Naive thymus-derived CD4-positive, alpha-beta T cell (primary cell): ENCODE measurements at regions not wholly inside any gene's neighbourhood (a gene's known extent, or its start where the extent isn't known, plus 50 kb on each side); places are given as distances from the start of the nearest gene placed in this dataset.

Source experiments
- ATAC-seq: fragments of 150-1000 bp; cut with Tn5 transposase; 2 replicates; pipeline ENCODE4 v1.10.0; 2021; ENCODE audit warnings: mild to moderate bottlenecking, moderate library complexity
- CTCF ChIA-PET: fragments of 350-600 bp; sonication (Branson Sonifier 250); formaldehyde crosslinking; loops from one replicate; lab custom pipeline; 2021; ENCODE audit warnings: antibody characterized with exemption; lab: Charles Lee
- POLR2A ChIA-PET: fragments of 350-600 bp; sonication (Branson Sonifier 250); formaldehyde crosslinking; loops from one replicate; lab custom pipeline; 2021; ENCODE audit warnings: antibody characterized with exemption, inconsistent platforms; lab: Charles Lee
- DNase-seq, 9 donors: peaks; one replicate each; pipeline versions ENCODE4 v3.0.0 to v3.0.0-alpha.2; 2020 to 2022; ENCODE audit warnings: mixed read lengths in 1 of 9
- H3K27ac ChIP-seq: one replicate; pipeline ENCODE4 v1.7.0; 2013; ENCODE audit warnings: mild to moderate bottlenecking, low read depth, low read length, moderate library complexity
- H3K27me3 ChIP-seq, 2 donors: one replicate each; pipeline ENCODE4 v1.7.0; 2013; ENCODE audit warnings: low read length in 2 of 2, mild to moderate bottlenecking in 2 of 2, moderate library complexity in 2 of 2; ENCODE audit not compliant: control insufficient read depth in 2 of 2, insufficient read depth in 2 of 2
- H3K36me3 ChIP-seq, 3 experiments: 1 replicate in 2 of 3; 2 replicates in 1 of 3; pipeline ENCODE4 v1.7.0; 2013; ENCODE audit warnings: low read length in 3 of 3, mild to moderate bottlenecking in 3 of 3, moderate library complexity in 1 of 3; ENCODE audit not compliant: insufficient read depth in 3 of 3, control insufficient read depth in 2 of 3
- H3K4me1 ChIP-seq, 2 donors: one replicate each; pipeline ENCODE4 v1.7.0; 2013; ENCODE audit warnings: low read length in 2 of 2, mild to moderate bottlenecking in 2 of 2, moderate library complexity in 1 of 2; ENCODE audit not compliant: control insufficient read depth in 2 of 2, insufficient read depth in 2 of 2
- H3K4me3 ChIP-seq: 2 replicates; pipeline ENCODE4 v1.7.0; 2013; ENCODE audit warnings: mild to moderate bottlenecking, low read length
- H3K9me3 ChIP-seq, 3 experiments: 1 replicate in 2 of 3; 2 replicates in 1 of 3; pipeline ENCODE4 v1.7.0; 2013; ENCODE audit warnings: low read length in 3 of 3; ENCODE audit not compliant: control insufficient read depth in 2 of 3
- H3K27ac Mint-ChIP-seq, 9 donors: one replicate each; pipeline ENCODE4 v1.8.0; 2020 to 2022; ENCODE audit warnings: mixed read lengths in 9 of 9, mild to moderate bottlenecking in 8 of 9, moderate library complexity in 5 of 9, inconsistent platforms in 2 of 9
- H3K27me3 Mint-ChIP-seq, 5 donors: one replicate each; pipeline ENCODE4 v1.8.0; 2021 to 2022; ENCODE audit warnings: mixed read lengths in 5 of 5, mild to moderate bottlenecking in 1 of 5
- H3K36me3 Mint-ChIP-seq, 5 donors: one replicate each; pipeline ENCODE4 v1.8.0; 2020 to 2022; ENCODE audit warnings: mixed read lengths in 5 of 5, mild to moderate bottlenecking in 3 of 5, inconsistent platforms in 1 of 5
- H3K4me1 Mint-ChIP-seq, 7 donors: one replicate each; pipeline ENCODE4 v1.8.0; 2020 to 2022; ENCODE audit warnings: mixed read lengths in 7 of 7, mild to moderate bottlenecking in 3 of 7, inconsistent platforms in 1 of 7
- H3K4me3 Mint-ChIP-seq, 10 donors: one replicate each; pipeline ENCODE4 v1.8.0; 2020 to 2022; ENCODE audit warnings: mild to moderate bottlenecking in 10 of 10, mixed read lengths in 10 of 10, moderate library complexity in 6 of 10, inconsistent platforms in 2 of 10
- H3K9me3 Mint-ChIP-seq, 11 donors: one replicate each; pipeline ENCODE4 v1.8.0; 2020 to 2022; ENCODE audit warnings: mixed read lengths in 11 of 11, mild to moderate bottlenecking in 4 of 11, inconsistent platforms in 1 of 11, moderate library complexity in 1 of 11
- intact Hi-C, 2 donors: fragments of 100-400 bp; cut with micrococcal nuclease; formaldehyde crosslinking; loops; one replicate each; pipeline ENCODE4 v1.15.1; 2023

GRCh38 chr16:82541103-82541502 lies 85.7 kb upstream of the CDH13 start:
- Mint-ChIP-seq H3K4me3 (no peak overlapping the region), H3K27ac (peak overlapping the region in 1 of 9 donors; percentile 18), H3K4me1 (no peaks in the 10 kb centered on the region), H3K36me3 (no peaks in the 10 kb centered on the region), H3K9me3 (peaks cover 0 to 14% (median 4%) of the 10 kb centered on the region in 11 donors), H3K27me3 (peaks cover 0 to 22% (median 16%) of the 10 kb centered on the region in 5 donors)
- DNase-seq (no peak), ATAC-seq (no peak)
- H3K9me3 ChIP-seq = no peaks in the 10 kb centered on the region
- no peaks in the 10 kb centered on the region for H3K4me1 ChIP-seq
- intact Hi-C loops = no loop called here
- no peaks in the 10 kb centered on the region for H3K27me3 ChIP-seq
- no peak overlapping the region for H3K27ac ChIP-seq
- ChIA-PET POLR2A (no interaction called here), CTCF (no interaction called here)
- no peaks in the 10 kb centered on the region for H3K36me3 ChIP-seq
- H3K4me3 ChIP-seq = no peak overlapping the region

GRCh38 chr16:82535764-82536163 lies 91.0 kb upstream of the CDH13 start:
- POLR2A ChIA-PET = no interaction called here
- H3K9me3 ChIP-seq = no peaks in the 10 kb centered on the region
- Mint-ChIP-seq H3K4me1 (no peaks in the 10 kb centered on the region), H3K4me3 (no peak overlapping the region), H3K36me3 (peaks cover 0 to 3% (median 0%) of the 10 kb centered on the region in 5 donors), H3K27ac (no peak overlapping the region), H3K27me3 (peaks cover 0 to 31% (median 8%) of the 10 kb centered on the region in 5 donors), H3K9me3 (peaks cover 0 to 16% (median 2%) of the 10 kb centered on the region in 11 donors)
- CTCF ChIA-PET = no interaction called here
- H3K27me3 ChIP-seq = no peaks in the 10 kb centered on the region
- H3K4me3 ChIP-seq = no peak overlapping the region
- H3K27ac ChIP-seq = no peak overlapping the region
- no peak for ATAC-seq
- DNase-seq = no peak
- H3K36me3 ChIP-seq = no peaks in the 10 kb centered on the region
- intact Hi-C loops = no loop called here
- H3K4me1 ChIP-seq = no peaks in the 10 kb centered on the region

- Mint-ChIP-seq H3K27ac (no peak overlapping the region), H3K27me3 (peaks cover 0 to 31% (median 5%) of the 10 kb centered on the region in 5 donors), H3K36me3 (peaks cover 0 to 3% (median 0%) of the 10 kb centered on the region in 5 donors), H3K9me3 (peaks cover 0 to 16% (median 2%) of the 10 kb centered on the region in 11 donors), H3K4me3 (no peak overlapping the region), H3K4me1 (no peaks in the 10 kb centered on the region)
- POLR2A ChIA-PET = no interaction called here
- intact Hi-C loops = no loop called here
- Histone ChIP-seq H3K27me3 (no peaks in the 10 kb centered on the region), H3K4me1 (no peaks in the 10 kb centered on the region), H3K27ac (no peak overlapping the region), H3K4me3 (no peak overlapping the region), H3K9me3 (no peaks in the 10 kb centered on the region), H3K36me3 (no peaks in the 10 kb centered on the region)
- DNase-seq = no peak
- CTCF ChIA-PET = no interaction called here
- ATAC-seq = no peak
Measured at GRCh38 chr16:82535262-82535661, 91.5 kb upstream of the CDH13 start.

DNA sequence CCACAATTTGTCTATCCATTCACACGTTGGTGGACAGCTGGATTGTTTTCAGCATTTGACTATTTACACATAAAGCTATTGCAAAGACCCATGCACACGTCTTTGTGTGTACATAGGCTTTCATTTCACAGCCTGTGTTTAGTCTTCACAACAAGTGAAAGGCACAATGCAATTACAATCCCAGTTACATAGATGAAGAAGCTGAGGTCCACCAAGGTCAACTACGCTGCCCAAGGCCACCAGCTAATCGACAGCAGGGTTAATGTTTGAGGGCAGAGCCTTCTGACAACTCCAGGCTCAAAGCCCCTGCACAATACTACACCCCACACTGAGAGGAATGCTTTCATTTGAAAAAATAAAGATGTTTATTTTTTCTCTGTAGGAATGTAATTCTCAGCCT lies 93.6 kb upstream of the CDH13 start:
- H3K36me3 ChIP-seq = no peaks in the 10 kb centered on the region
- peaks cover 0 to 15% (median 4%) of the 10 kb centered on the region in 11 donors for H3K9me3 Mint-ChIP-seq
- H3K4me1 ChIP-seq = no peaks in the 10 kb centered on the region
- ChIA-PET CTCF (no interaction called here), POLR2A (no interaction called here)
- no peaks in the 10 kb centered on the region for H3K9me3 ChIP-seq
- H3K27ac ChIP-seq = no peak overlapping the region
- DNase-seq (no peak), ATAC-seq (no peak)
- no peak overlapping the region for H3K27ac Mint-ChIP-seq
- no peaks in the 10 kb centered on the region for H3K27me3 ChIP-seq
- H3K36me3 Mint-ChIP-seq = peaks cover 0 to 3% (median 0%) of the 10 kb centered on the region in 5 donors
- H3K4me3 ChIP-seq = no peak overlapping the region
- intact Hi-C loops = no loop called here
- H3K4me3 Mint-ChIP-seq = no peak overlapping the region
- H3K4me1 Mint-ChIP-seq = no peaks in the 10 kb centered on the region
- peaks cover 0 to 35% (median 3%) of the 10 kb centered on the region in 5 donors for H3K27me3 Mint-ChIP-seq

- Mint-ChIP-seq H3K27me3 (peaks cover 0 to 32% (median 7%) of the 10 kb centered on the region in 5 donors), H3K9me3 (peaks cover 0 to 16% (median 8%) of the 10 kb centered on the region in 11 donors), H3K27ac (no peak overlapping the region), H3K4me1 (no peaks in the 10 kb centered on the region), H3K36me3 (peaks cover 0 to 3% (median 0%) of the 10 kb centered on the region in 5 donors), H3K4me3 (no peak overlapping the region)
- H3K27ac ChIP-seq = no peak overlapping the region
- intact Hi-C loops = no loop called here
- CTCF ChIA-PET = no interaction called here
- H3K36me3 ChIP-seq = no peaks in the 10 kb centered on the region
- H3K4me3 ChIP-seq = no peak overlapping the region
- no peaks in the 10 kb centered on the region for H3K9me3 ChIP-seq
- no peaks in the 10 kb centered on the region for H3K27me3 ChIP-seq
- ATAC-seq (no peak), DNase-seq (no peak)
- no peaks in the 10 kb centered on the region for H3K4me1 ChIP-seq
- POLR2A ChIA-PET = no interaction called here
Measured at GRCh38 chr16:82530883-82531282, 95.9 kb upstream of the CDH13 start.

GRCh38 chr16:82527101-82527500 lies 99.7 kb upstream of the CDH13 start:
- H3K4me3 Mint-ChIP-seq = no peak overlapping the region
- ChIA-PET POLR2A (no interaction called here), CTCF (no interaction called here)
- H3K27ac Mint-ChIP-seq = no peak overlapping the region
- Histone ChIP-seq H3K36me3 (no peaks in the 10 kb centered on the region), H3K27ac (no peak overlapping the region), H3K27me3 (no peaks in the 10 kb centered on the region), H3K9me3 (peaks cover 0 to 8% (median 0%) of the 10 kb centered on the region in 3 experiments), H3K4me3 (no peak overlapping the region), H3K4me1 (no peaks in the 10 kb centered on the region)
- H3K4me1 Mint-ChIP-seq = no peaks in the 10 kb centered on the region
- no peaks in the 10 kb centered on the region for H3K36me3 Mint-ChIP-seq
- DNase-seq = no peak
- intact Hi-C loops = no loop called here
- no peak for ATAC-seq
- H3K27me3 Mint-ChIP-seq = peaks cover 0 to 16% (median 6%) of the 10 kb centered on the region in 5 donors
- H3K9me3 Mint-ChIP-seq = peaks cover 0 to 28% (median 8%) of the 10 kb centered on the region in 11 donors

DNA sequence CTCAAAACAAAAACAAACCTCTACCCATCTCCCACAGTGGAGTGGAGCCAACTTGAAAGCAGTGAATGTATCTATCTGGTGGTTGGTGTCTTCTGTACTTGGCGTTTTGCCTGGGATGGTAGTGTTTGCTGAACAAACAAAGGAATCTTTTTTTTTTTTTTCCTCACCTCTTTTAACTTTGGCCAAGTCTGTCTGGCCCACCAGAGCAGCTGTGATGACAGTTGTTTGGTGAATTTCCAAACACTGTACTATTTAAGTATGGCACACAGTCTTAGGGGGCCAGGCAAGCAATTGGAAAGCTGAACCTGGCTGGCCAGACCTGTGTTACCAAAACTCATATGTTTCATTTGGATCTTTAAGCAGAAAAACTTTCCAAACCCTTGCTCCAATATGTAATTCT lies 101.8 kb upstream of the CDH13 start:
- POLR2A ChIA-PET = no interaction called here
- Histone ChIP-seq H3K27me3 (no peaks in the 10 kb centered on the region), H3K4me3 (no peak overlapping the region), H3K36me3 (no peaks in the 10 kb centered on the region), H3K9me3 (peaks cover 0 to 12% (median 0%) of the 10 kb centered on the region in 3 experiments), H3K4me1 (no peaks in the 10 kb centered on the region), H3K27ac (no peak overlapping the region)
- H3K4me1 Mint-ChIP-seq = no peaks in the 10 kb centered on the region
- H3K27ac Mint-ChIP-seq = no peak overlapping the region
- DNase-seq (no peak), ATAC-seq (no peak)
- intact Hi-C loops = no loop called here
- peaks cover 2 to 28% (median 7%) of the 10 kb centered on the region in 11 donors for H3K9me3 Mint-ChIP-seq
- H3K36me3 Mint-ChIP-seq = no peaks in the 10 kb centered on the region
- CTCF ChIA-PET = no interaction called here
- peaks cover 0 to 13% (median 6%) of the 10 kb centered on the region in 5 donors for H3K27me3 Mint-ChIP-seq
- H3K4me3 Mint-ChIP-seq = no peak overlapping the region
